Adrenal gland (tissue), 5 donors: ENCODE measurements at regions not wholly inside any gene's neighbourhood (a gene's known extent, or its start where the extent isn't known, plus 50 kb on each side); places are given as distances from the start of the nearest gene placed in this dataset.

Experiments used
- CTCF ChIP-seq, 6 experiments: fragments of 450-650 bp in 4 of 6; fragments of 200-600 bp in 2 of 6; sonication (generic) in 1 of 6; IDR thresholded peaks; 1 replicate in 5 of 6; 2 replicates in 1 of 6; pipeline versions ENCODE4 v1.5.1 to v1.8.0; 2016 to 2021; ENCODE audit warnings: antibody characterized with exemption in 6 of 6, mild to moderate bottlenecking in 2 of 6, moderate library complexity in 1 of 6
- POLR2A ChIP-seq, 2 donors: fragments of 450-650 bp; IDR thresholded peaks; one replicate each; pipeline ENCODE4 v1.6.1; 2017; ENCODE audit warnings: antibody characterized with exemption in 2 of 2, mild to moderate bottlenecking in 2 of 2, moderate library complexity in 1 of 2
- donor health status: DM: no; HTN: no; CAD: no.

- no peak for TF ChIP-seq CTCF (IDR thresholded peaks at IDR 0.05)
- TF ChIP-seq POLR2A (IDR thresholded peaks at IDR 0.05) = no peak
These were observed 158.4 kb upstream of the MYLIP start for GRCh38 chr6:15970517-15970916.
